ENCODE measurements at regions not wholly inside any gene's neighbourhood (a gene's known extent, or its start where the extent isn't known, plus 50 kb on each side); places are given as distances from the start of the nearest gene placed in this dataset.

GRCh38 chr7:19871102-19871501 lies 97.7 kb upstream of the TMEM196 start:
- TF ChIP-seq POLR2A (IDR thresholded peaks at IDR 0.05) = no peak
- TF ChIP-seq CTCF (IDR thresholded peaks at IDR 0.05) = no peak
- TF ChIP-seq POLR2AphosphoS5 (IDR thresholded peaks at IDR 0.05) = no peak
- no peak for TF ChIP-seq EP300 (IDR thresholded peaks at IDR 0.05; ENCODE audit: low read depth)
